Astrocyte of the spinal cord (primary cell): ENCODE measurements at regions not wholly inside any gene's neighbourhood (a gene's known extent, or its start where the extent isn't known, plus 50 kb on each side); places are given as distances from the start of the nearest gene placed in this dataset.

ENCODE experiments used
- DNase-seq: peaks from one replicate; pipeline ENCODE4 v3.0.0; 2011; ENCODE audit warnings: low read depth, low spot score
- H3K4me3 ChIP-seq: 2 replicates; pipeline ENCODE4 v1.5.1; 2011; ENCODE audit warnings: low read depth, mild to moderate bottlenecking, low read length, moderate library complexity
- in situ Hi-C: cut with HindIII; loops from 2 replicates; pipeline ENCODE4 v1.10.0; 2017; ENCODE audit warnings: low sequenced_read_pairs
- TF ChIP-seq, protein P1 (sequence below): IDR thresholded peaks from 2 replicates; pipeline ENCODE4 v1.5.1; 2012; ENCODE audit warnings: low read depth, mild to moderate bottlenecking, low read length, inconsistent platforms

DNA sequence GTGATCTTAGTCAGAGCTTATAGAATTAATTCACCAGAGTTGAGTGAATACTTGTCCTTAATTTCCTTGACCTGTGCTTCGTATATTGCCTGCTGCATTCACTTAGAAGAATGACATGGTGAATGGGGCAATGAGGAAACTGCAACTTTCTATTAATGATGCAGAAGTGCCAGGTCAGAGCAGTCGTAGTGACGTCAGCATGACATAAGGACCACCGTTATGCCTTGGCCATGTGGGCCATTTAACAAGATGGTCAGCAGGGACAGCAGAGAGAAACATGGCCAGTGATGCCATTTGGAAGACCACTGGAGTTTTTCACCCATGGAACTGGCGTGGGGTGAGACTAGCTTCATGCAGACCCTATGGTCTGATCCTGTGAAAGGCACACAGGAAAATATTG lies 1469.4 kb upstream of the TMEM132C start:
- H3K4me3 ChIP-seq = no peak overlapping the region
- DNase-seq = no peak
- TF ChIP-seq, protein P1, sequence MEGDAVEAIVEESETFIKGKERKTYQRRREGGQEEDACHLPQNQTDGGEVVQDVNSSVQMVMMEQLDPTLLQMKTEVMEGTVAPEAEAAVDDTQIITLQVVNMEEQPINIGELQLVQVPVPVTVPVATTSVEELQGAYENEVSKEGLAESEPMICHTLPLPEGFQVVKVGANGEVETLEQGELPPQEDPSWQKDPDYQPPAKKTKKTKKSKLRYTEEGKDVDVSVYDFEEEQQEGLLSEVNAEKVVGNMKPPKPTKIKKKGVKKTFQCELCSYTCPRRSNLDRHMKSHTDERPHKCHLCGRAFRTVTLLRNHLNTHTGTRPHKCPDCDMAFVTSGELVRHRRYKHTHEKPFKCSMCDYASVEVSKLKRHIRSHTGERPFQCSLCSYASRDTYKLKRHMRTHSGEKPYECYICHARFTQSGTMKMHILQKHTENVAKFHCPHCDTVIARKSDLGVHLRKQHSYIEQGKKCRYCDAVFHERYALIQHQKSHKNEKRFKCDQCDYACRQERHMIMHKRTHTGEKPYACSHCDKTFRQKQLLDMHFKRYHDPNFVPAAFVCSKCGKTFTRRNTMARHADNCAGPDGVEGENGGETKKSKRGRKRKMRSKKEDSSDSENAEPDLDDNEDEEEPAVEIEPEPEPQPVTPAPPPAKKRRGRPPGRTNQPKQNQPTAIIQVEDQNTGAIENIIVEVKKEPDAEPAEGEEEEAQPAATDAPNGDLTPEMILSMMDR = no peak
- in situ Hi-C loops = no loop called here

GRCh38 chr12:126798449-126798848 lies 1468.5 kb upstream of the TMEM132C start:
- TF ChIP-seq, protein P1 = no peak
- in situ Hi-C loops = no loop called here
- H3K4me3 ChIP-seq = no peak overlapping the region
- DNase-seq = no peak

DNA sequence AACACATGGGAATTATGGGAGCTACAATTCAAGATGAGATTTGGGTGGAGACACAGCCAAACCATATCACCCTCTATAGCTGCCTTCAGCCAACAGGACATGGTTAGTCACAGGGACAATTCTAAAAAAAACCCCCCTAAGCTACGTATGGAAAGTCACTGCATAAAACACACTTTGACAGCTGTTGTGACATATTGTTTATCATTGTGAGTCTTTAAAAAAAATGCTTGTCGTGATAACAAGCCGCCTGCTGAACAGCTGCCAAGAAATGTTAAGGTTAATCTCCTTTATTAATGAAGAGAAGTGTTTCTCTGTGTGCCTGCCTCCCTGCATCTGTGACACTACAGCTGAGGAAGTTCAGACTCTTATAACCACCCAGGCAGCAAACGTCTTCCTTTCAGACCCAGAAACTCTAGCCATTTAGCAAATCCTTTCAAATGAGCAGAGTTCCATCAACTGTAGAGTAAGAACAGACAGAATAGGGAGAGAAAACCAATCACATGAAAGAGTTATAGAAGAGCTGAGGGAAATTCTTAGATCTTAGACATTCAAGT lies 1459.6 kb upstream of the TMEM132C start:
- in situ Hi-C loops = no loop called here
- H3K4me3 ChIP-seq = no peak overlapping the region
- DNase-seq = no peak
- TF ChIP-seq, protein P1 = no peak

GRCh38 chr12:126811391-126811790 lies 1455.6 kb upstream of the TMEM132C start:
- in situ Hi-C loops = no loop called here
- H3K4me3 ChIP-seq = no peak overlapping the region
- TF ChIP-seq, protein P1 = no peak
- DNase-seq = no peak

GRCh38 chr12:126819554-126819953 lies 1447.4 kb upstream of the TMEM132C start:
- in situ Hi-C loops = no loop called here
- TF ChIP-seq, protein P1 = no peak
- DNase-seq = no peak
- H3K4me3 ChIP-seq = no peak overlapping the region

DNA sequence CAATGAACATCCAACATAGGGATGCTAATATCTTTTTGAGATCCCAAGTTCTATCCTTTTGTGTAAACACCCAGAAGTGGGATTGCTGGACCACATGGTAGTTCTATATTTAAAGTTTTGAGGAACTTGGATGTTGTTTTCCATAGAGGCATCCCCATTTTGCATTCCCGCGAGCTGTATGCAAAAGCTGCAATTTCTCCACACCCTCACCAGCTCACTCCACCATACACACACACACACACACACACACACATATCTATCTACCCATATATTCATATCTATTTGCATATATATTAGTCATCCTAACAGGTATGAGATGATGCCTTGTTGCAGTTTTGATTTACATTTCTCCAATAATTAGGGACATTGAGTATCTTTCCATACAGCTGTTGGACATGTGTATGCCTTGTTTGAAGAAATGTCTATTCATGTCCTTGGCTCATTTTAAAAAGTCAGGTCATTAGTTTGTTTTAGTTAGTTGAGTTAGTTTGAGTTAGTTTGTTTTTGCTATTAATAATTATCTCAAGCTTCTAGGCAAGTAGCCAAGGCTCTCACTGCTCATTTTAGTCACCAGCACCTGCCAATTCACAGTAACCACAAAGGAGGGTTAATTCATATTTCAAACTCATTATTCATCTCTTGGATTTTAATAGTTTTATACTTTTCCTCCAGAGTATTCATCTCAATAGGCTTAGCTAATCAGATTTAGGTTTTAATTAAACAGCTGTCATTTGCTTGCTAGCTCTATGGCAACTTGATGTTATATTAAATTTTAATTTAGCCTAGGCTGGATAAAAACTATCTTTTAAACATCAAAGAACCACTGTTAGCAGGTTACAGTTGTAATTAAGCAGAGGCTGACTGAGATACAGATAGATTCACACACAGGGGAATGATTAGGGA lies 1435.9 kb upstream of the TMEM132C start:
- DNase-seq = no peak
- no peak overlapping the region for H3K4me3 ChIP-seq
- in situ Hi-C loops = no loop called here
- TF ChIP-seq, protein P1 = no peak
